Neural cell (in vitro differentiated cells): ENCODE measurements at regions not wholly inside any gene's neighbourhood (a gene's known extent, or its start where the extent isn't known, plus 50 kb on each side); places are given as distances from the start of the nearest gene placed in this dataset.

Source experiments
- H2AFZ ChIP-seq: fragments of 200-600, 300-800 bp; sonication (generic), shearing (Covaris generic); 2 replicates; pipeline ENCODE4 v1.6.0; 2014; ENCODE audit warnings: low read depth, mild to moderate bottlenecking, antibody characterized with exemption, low read length, moderate library complexity
- H3F3A ChIP-seq: fragments of 200-600 bp; shearing (Covaris generic); 2 replicates; pipeline ENCODE4 v1.6.1; 2016; ENCODE audit warnings: mild to moderate bottlenecking, moderate library complexity, mixed read lengths, antibody characterized with exemption, low read length; ENCODE audit not compliant: insufficient read depth, poor library complexity, severe bottlenecking
- H3K27ac ChIP-seq: fragments of 200-600, 300-800 bp; sonication (generic), shearing (Covaris generic); 2 replicates; pipeline ENCODE4 v1.5.1; 2014; ENCODE audit warnings: mild to moderate bottlenecking, low read length, moderate library complexity
- H3K27me3 ChIP-seq: fragments of 300-800, 200-600 bp; sonication (generic), shearing (Covaris generic); 2 replicates; pipeline ENCODE4 v1.6.0; 2014; ENCODE audit warnings: mild to moderate bottlenecking, low read depth, low read length, moderate library complexity; ENCODE audit not compliant: insufficient read depth
- H3K36me3 ChIP-seq: fragments of 300-800, 200-600 bp; sonication (generic), shearing (Covaris generic); 2 replicates; pipeline ENCODE4 v1.5.1; 2014; ENCODE audit warnings: mild to moderate bottlenecking, antibody characterized with exemption, low read length, moderate library complexity; ENCODE audit not compliant: insufficient read depth
- H3K4me2 ChIP-seq: fragments of 300-800, 200-600 bp; sonication (generic), shearing (Covaris generic); 2 replicates; pipeline ENCODE4 v1.6.0; 2014; ENCODE audit warnings: mild to moderate bottlenecking, low read length
- H3K4me3 ChIP-seq: fragments of 300-800, 200-600 bp; sonication (generic), shearing (Covaris generic); 2 replicates; pipeline ENCODE4 v1.5.1; 2014; ENCODE audit warnings: mild to moderate bottlenecking, low read length, moderate library complexity
- H3K79me2 ChIP-seq: fragments of 200-600 bp; shearing (Covaris generic); replicated peaks from 2 replicates; pipeline ENCODE4 v1.6.0; 2014; ENCODE audit warnings: mild to moderate bottlenecking, low read length, moderate library complexity; ENCODE audit not compliant: insufficient read depth
- H3K9ac ChIP-seq: fragments of 300-800, 200-600 bp; sonication (generic), shearing (Covaris generic); 2 replicates; pipeline ENCODE4 v1.6.1; 2016; ENCODE audit warnings: mild to moderate bottlenecking, low read length, mixed read lengths
- H3K9me2 ChIP-seq: fragments of 200-600 bp; shearing (Covaris generic); 2 replicates; pipeline ENCODE4 v1.6.1; 2016; ENCODE audit warnings: mild to moderate bottlenecking, low read length, mixed read lengths; ENCODE audit not compliant: insufficient read depth
- H3K9me3 ChIP-seq: fragments of 200-600, 300-800 bp; sonication (generic), shearing (Covaris generic); 2 replicates; pipeline ENCODE4 v1.6.1; 2016; ENCODE audit warnings: mild to moderate bottlenecking, mixed run types, low read length, moderate library complexity, mixed read lengths
- H4K20me1 ChIP-seq: fragments of 200-600 bp; shearing (Covaris generic); 2 replicates; pipeline ENCODE4 v1.6.1; 2016; ENCODE audit warnings: mild to moderate bottlenecking, mixed run types; ENCODE audit not compliant: insufficient read depth
- CTCF ChIP-seq: fragments of 450-650 bp; IDR thresholded peaks from 2 replicates; pipeline ENCODE4 v1.5.1; 2014; ENCODE audit warnings: antibody characterized with exemption, mild to moderate bottlenecking, moderate library complexity; ENCODE audit not compliant: poor library complexity, severe bottlenecking
- EP300 ChIP-seq: fragments of 450-650 bp; conservative IDR thresholded peaks from 2 replicates; pipeline ENCODE4 v1.6.1; 2014; ENCODE audit warnings: antibody characterized with exemption, mild to moderate bottlenecking, moderate library complexity; ENCODE audit not compliant: poor library complexity, severe bottlenecking
- EZH2 ChIP-seq: fragments of 200-600, 300-800 bp; shearing (Covaris generic), sonication (generic); IDR thresholded peaks from 2 replicates; pipeline ENCODE4 v1.6.1; 2014; ENCODE audit warnings: antibody characterized with exemption, low read length, borderline replicate concordance, mild to moderate bottlenecking; ENCODE audit not compliant: insufficient read depth, poor library complexity, severe bottlenecking
- MXI1 ChIP-seq: fragments of 450-650 bp; conservative IDR thresholded peaks from 2 replicates; pipeline ENCODE4 v1.6.1; 2014; ENCODE audit warnings: antibody characterized with exemption, mild to moderate bottlenecking; ENCODE audit not compliant: poor library complexity, severe bottlenecking
- POLR2AphosphoS5 ChIP-seq: IDR thresholded peaks from 2 replicates; pipeline ENCODE4 v1.6.1; 2012
- RAD21 ChIP-seq: fragments of 450-650 bp; conservative IDR thresholded peaks from 2 replicates; pipeline ENCODE4 v1.6.1; 2014; ENCODE audit warnings: antibody characterized with exemption, mild to moderate bottlenecking, moderate library complexity
- REST ChIP-seq: IDR thresholded peaks from 2 replicates; pipeline ENCODE4 v1.6.1; 2012; ENCODE audit warnings: borderline replicate concordance
- SMC3 ChIP-seq: fragments of 450-650 bp; conservative IDR thresholded peaks from 2 replicates; pipeline ENCODE4 v1.6.1; 2014; ENCODE audit warnings: antibody characterized with exemption, mild to moderate bottlenecking, moderate library complexity; ENCODE audit not compliant: poor library complexity
- TAF1 ChIP-seq: IDR thresholded peaks from 2 replicates; pipeline ENCODE4 v1.6.1; 2012; ENCODE audit warnings: low read depth

- TF ChIP-seq REST (no peak), EP300 (no peak), SMC3 (no peak), RAD21 (no peak), POLR2AphosphoS5 (no peak), MXI1 (no peak), CTCF (no peak)
- Histone ChIP-seq H3K9ac (no peak overlapping the region), H3K27ac (no peak overlapping the region), H3K9me2 (no peaks in the 10 kb centered on the region), H4K20me1 (no peaks in the 10 kb centered on the region), H3K79me2 (no peaks in the 10 kb centered on the region), H2AFZ (no peak overlapping the region), H3K9me3 (no peaks in the 10 kb centered on the region), H3K4me3 (no peak overlapping the region), H3F3A (no peaks in the 10 kb centered on the region), H3K4me2 (no peak overlapping the region), H3K36me3 (no peaks in the 10 kb centered on the region), H3K27me3 (no peaks in the 10 kb centered on the region)
These were observed 1095.1 kb upstream of the GYPC start for GRCh38 chr2:125560855-125561254.

- no peak for TF ChIP-seq TAF1
- Histone ChIP-seq H3K4me2 (no peak overlapping the region), H3K36me3 (no peaks in the 10 kb centered on the region)
These were observed 1094.7 kb upstream of the GYPC start for GRCh38 chr2:125561302-125561701.

GRCh38 chr2:125562924-125563323 lies 1093.0 kb upstream of the GYPC start:
- no peaks in the 10 kb centered on the region for H3K79me2 ChIP-seq
- H3K4me3 ChIP-seq = no peak overlapping the region
- no peaks in the 10 kb centered on the region for H3F3A ChIP-seq
- no peak overlapping the region for H3K4me2 ChIP-seq
- H3K9me2 ChIP-seq = no peaks in the 10 kb centered on the region
- H3K9me3 ChIP-seq = no peaks in the 10 kb centered on the region
- H3K27me3 ChIP-seq = no peaks in the 10 kb centered on the region
- no peaks in the 10 kb centered on the region for H3K36me3 ChIP-seq
- H3K9ac ChIP-seq = no peak overlapping the region
- H4K20me1 ChIP-seq = no peaks in the 10 kb centered on the region
- H3K27ac ChIP-seq = no peak overlapping the region
- TF ChIP-seq MXI1 (no peak), POLR2AphosphoS5 (no peak), EP300 (no peak), EZH2 (no peak), TAF1 (no peak), SMC3 (no peak), CTCF (no peak), REST (no peak), RAD21 (no peak)
- no peak overlapping the region for H2AFZ ChIP-seq

More at GRCh38 chr2:125561302-125561701, 1094.7 kb upstream of the GYPC start:
- Histone ChIP-seq H3K9me2 (no peaks in the 10 kb centered on the region), H3K9me3 (no peaks in the 10 kb centered on the region), H3K4me3 (no peak overlapping the region), H3F3A (no peaks in the 10 kb centered on the region), H3K79me2 (no peaks in the 10 kb centered on the region), H4K20me1 (no peaks in the 10 kb centered on the region), H3K9ac (no peak overlapping the region), H3K27me3 (no peaks in the 10 kb centered on the region), H2AFZ (no peak overlapping the region), H3K27ac (no peak overlapping the region)
